Ishikawa (cell line): ENCODE measurements at regions not wholly inside any gene's neighbourhood (a gene's known extent, or its start where the extent isn't known, plus 50 kb on each side); places are given as distances from the start of the nearest gene placed in this dataset.

Experiments used
- CEBPB ChIP-seq: IDR thresholded peaks from 2 replicates; pipeline ENCODE4 v1.6.1; 2012
- CREB1 ChIP-seq: IDR thresholded peaks from 2 replicates; pipeline ENCODE4 v1.6.1; 2012; ENCODE audit warnings: low read depth
- EGR1 ChIP-seq: IDR thresholded peaks from 2 replicates; pipeline ENCODE4 v1.6.1; 2012
- EP300 ChIP-seq: IDR thresholded peaks from 2 replicates; pipeline ENCODE4 v1.6.1; 2012; ENCODE audit warnings: borderline replicate concordance
- FOXM1 ChIP-seq: IDR thresholded peaks from 2 replicates; pipeline ENCODE4 v1.6.1; 2012; ENCODE audit warnings: low read depth, borderline replicate concordance
- MAX ChIP-seq: IDR thresholded peaks from 2 replicates; pipeline ENCODE4 v1.6.1; 2012
- NFIC ChIP-seq: IDR thresholded peaks from 2 replicates; pipeline ENCODE4 v1.6.1; 2012
- RAD21 ChIP-seq: IDR thresholded peaks from 2 replicates; pipeline ENCODE4 v1.6.1; 2012; ENCODE audit warnings: low read depth
- REST ChIP-seq: IDR thresholded peaks from 2 replicates; pipeline ENCODE4 v1.6.1; 2012; ENCODE audit warnings: low read depth, mild to moderate bottlenecking
- TAF1 ChIP-seq: IDR thresholded peaks from 2 replicates; pipeline ENCODE4 v1.6.1; 2012; ENCODE audit warnings: low read depth, mild to moderate bottlenecking
- TCF12 ChIP-seq: IDR thresholded peaks from 2 replicates; pipeline ENCODE4 v1.6.1; 2012; ENCODE audit warnings: low read depth
- TEAD4 ChIP-seq: IDR thresholded peaks from 2 replicates; pipeline ENCODE4 v1.6.1; 2012
- USF1 ChIP-seq: IDR thresholded peaks from 2 replicates; pipeline ENCODE4 v1.6.1; 2012
- YY1 ChIP-seq: IDR thresholded peaks from 2 replicates; pipeline ENCODE4 v1.6.1; 2012; ENCODE audit warnings: low read depth
- ZBTB7A ChIP-seq: IDR thresholded peaks from 2 replicates; pipeline ENCODE4 v1.6.1; 2012; ENCODE audit warnings: low read depth

GRCh38 chr10:61840403-61840802 lies 61.1 kb upstream of the ARID5B start:
- TF ChIP-seq TCF12 (no peak), FOXM1 (no peak), TAF1 (no peak), EGR1 (no peak)

GRCh38 chr10:61841338-61841875 lies 60.1 kb upstream of the ARID5B start:
- TF ChIP-seq MAX (no peak), NFIC (no peak), CREB1 (no peak), USF1 (no peak), TCF12 (no peak), REST (no peak), ZBTB7A (no peak), TEAD4 (no peak), EP300 (no peak), EGR1 (no peak), FOXM1 (no peak), CEBPB (no peak), RAD21 (no peak), YY1 (no peak), TAF1 (no peak)

GRCh38 chr10:61842755-61843497 lies 58.6 kb upstream of the ARID5B start:
- no peak for TF ChIP-seq FOXM1
- TF ChIP-seq NFIC: no peak
- TF ChIP-seq CEBPB: no peak
- TF ChIP-seq EGR1: no peak
- TF ChIP-seq TEAD4: no peak
- TF ChIP-seq CREB1: no peak
- no peak for TF ChIP-seq RAD21
- TF ChIP-seq EP300: no peak
- TF ChIP-seq TAF1: no peak
- no peak for TF ChIP-seq ZBTB7A
- TF ChIP-seq REST: no peak
- no peak for TF ChIP-seq TCF12
- no peak for TF ChIP-seq MAX
- no peak for TF ChIP-seq YY1
- TF ChIP-seq USF1: no peak

- TF ChIP-seq NFIC (no peak), CREB1 (no peak), YY1 (no peak), FOXM1 (no peak), REST (no peak), RAD21 (no peak), CEBPB (no peak), TEAD4 (no peak)
Observed at GRCh38 chr10:61844116-61844822, 57.2 kb upstream of the ARID5B start.
